Spleen (tissue), 7 donors: ENCODE measurements at regions not wholly inside any gene's neighbourhood (a gene's known extent, or its start where the extent isn't known, plus 50 kb on each side); places are given as distances from the start of the nearest gene placed in this dataset.
"Not testable (repeated sequence)": the region's sequence is repeated elsewhere in the genome, so short reads cannot be mapped to it uniquely, and the experiment has no call there.

Source experiments
- POLR2A ChIP-seq, 3 donors: fragments of 450-650 bp; IDR thresholded peaks; one replicate each; pipeline ENCODE4 v1.5.1; 2017; ENCODE audit warnings: antibody characterized with exemption in 3 of 3, mild to moderate bottlenecking in 1 of 3
- TF ChIP-seq, protein P1 (sequence below), 11 experiments: fragments of 200-600 bp in 7 of 11; fragments of 450-650 bp in 4 of 11; sonication (generic) in 4 of 11; IDR thresholded peaks in 8 of 11; conservative IDR thresholded peaks in 3 of 11; 1 replicate in 7 of 11; 2 replicates in 4 of 11; pipeline versions ENCODE4 v1.4.0 to v1.8.0; 2016 to 2021; ENCODE audit warnings: antibody characterized with exemption in 11 of 11, inconsistent platforms in 4 of 11, mild to moderate bottlenecking in 1 of 11
- donor health status: DM: no; HTN: no; CAD: no; lungs with moderate emphysema.
- donor health status: DM: no; HTN: no; CAD: no.
- donor health status: DM: no; HTN: no; CAD: no.

DNA sequence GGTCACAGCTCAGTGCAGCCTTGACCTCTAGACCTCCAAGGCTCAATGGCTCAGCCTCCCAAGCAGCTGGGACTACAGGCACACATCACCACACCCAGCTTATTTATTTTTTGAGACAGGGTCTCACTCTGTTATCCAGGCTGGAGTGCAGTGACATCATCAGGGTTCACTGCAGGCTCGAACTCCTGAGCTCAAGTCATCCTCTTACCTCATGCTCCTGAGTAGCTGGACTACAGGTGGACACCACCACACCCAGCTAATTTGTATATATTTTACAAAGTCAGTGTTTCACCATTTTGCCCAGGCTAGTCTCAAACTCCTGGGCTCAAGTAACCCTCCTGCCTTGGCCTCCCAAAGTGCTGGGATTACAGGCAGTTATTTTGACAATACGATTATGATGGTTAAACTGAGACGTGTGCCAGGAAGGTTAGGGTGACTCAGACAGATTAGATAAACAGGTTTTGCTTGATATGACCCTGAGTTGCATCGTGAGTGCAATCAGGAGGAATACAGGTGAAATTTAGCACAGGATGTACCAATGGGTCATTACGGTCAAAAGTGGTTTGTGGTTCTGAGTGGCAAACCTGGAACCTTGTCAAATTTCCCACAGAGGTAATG lies 116.9 kb downstream of the PPIAL4G start:
- TF ChIP-seq, protein P1, sequence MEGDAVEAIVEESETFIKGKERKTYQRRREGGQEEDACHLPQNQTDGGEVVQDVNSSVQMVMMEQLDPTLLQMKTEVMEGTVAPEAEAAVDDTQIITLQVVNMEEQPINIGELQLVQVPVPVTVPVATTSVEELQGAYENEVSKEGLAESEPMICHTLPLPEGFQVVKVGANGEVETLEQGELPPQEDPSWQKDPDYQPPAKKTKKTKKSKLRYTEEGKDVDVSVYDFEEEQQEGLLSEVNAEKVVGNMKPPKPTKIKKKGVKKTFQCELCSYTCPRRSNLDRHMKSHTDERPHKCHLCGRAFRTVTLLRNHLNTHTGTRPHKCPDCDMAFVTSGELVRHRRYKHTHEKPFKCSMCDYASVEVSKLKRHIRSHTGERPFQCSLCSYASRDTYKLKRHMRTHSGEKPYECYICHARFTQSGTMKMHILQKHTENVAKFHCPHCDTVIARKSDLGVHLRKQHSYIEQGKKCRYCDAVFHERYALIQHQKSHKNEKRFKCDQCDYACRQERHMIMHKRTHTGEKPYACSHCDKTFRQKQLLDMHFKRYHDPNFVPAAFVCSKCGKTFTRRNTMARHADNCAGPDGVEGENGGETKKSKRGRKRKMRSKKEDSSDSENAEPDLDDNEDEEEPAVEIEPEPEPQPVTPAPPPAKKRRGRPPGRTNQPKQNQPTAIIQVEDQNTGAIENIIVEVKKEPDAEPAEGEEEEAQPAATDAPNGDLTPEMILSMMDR (IDR thresholded peaks at IDR 0.05 in 8 of 11, conservative IDR thresholded peaks at IDR 0.05 in 3 of 11) = not testable (repeated sequence)
- TF ChIP-seq POLR2A (IDR thresholded peaks at IDR 0.05) = not testable (repeated sequence)
